NCI-H526 treated with DMSO at 0.1 percent for 48 hours (cell line): ENCODE measurements at regions not wholly inside any gene's neighbourhood (a gene's known extent, or its start where the extent isn't known, plus 50 kb on each side); places are given as distances from the start of the nearest gene placed in this dataset.

ENCODE experiments used
- DNase-seq: peaks from one replicate; lab custom pipeline; 2025; lab: John Stamatoyannopoulos, UW

DNA sequence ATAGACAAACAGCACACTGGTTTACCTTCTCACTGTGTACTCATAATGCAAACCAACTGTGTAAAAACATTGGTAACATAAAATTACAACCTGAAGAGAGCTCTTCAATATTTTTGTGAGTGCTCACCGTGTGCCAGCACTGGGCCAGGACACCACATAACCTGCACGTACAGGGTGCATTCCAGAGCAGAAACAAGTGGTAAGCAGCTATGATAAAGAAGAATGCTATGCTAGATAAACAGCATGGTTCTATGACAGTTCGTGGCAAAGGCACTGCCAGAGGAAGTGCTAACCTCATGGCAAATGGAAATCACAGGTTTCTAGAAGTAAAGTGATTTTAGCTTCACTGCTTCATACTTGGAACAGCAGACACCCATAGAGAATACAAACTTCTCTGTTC is 343.5 kb downstream of the MTX2 start:
- DNase-seq: no peak

DNA sequence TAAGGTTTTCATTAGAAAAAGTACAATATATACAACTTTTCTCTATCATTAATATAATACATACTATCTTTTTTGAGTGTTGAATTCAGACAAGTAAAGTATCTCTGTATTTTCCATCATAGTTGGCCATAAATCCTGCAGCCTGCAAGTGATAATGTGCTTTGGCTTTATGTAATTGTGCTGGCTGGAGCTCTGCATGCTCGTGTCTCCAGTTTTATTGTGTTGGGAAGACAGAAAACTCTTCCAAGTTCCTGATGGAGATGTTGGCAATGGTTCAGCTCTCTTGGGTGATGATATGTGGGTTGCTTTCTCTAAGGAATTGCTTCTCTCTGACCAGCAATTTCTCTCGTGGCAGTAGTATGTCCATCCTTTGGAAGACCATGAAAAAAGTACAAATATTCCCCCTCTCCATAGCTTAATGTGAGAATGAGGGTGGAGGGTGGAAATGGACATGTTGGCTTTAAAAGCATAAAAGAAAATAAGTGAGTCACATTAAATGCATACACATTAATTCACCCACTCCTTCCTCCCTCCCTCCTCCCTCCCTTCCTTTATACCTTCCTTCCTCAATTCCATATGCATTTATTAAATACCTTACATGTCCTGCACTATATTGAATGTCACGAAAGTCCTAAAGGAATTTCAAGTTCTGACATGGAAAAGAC is 344.2 kb downstream of the MTX2 start:
- DNase-seq: no peak

DNA sequence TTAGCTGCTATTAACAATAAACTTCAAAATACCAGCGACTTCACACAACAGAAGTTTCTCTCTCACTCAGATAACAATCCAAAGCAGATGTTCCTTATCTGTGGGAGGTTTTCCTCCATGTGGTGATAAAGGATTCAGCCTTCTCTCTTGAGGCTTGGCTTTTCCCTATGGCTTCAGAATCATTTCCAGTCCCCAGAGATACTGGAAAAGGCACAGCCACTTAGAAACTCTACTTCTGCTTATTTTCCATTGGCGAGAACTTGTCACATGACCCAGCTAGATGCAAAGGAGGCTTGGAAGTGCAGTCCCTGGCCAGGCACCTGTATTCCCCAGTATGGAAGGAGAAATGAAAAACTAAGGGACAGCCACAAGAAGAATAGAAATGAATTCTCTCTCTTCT is 344.8 kb downstream of the MTX2 start:
- no peak for DNase-seq

DNA sequence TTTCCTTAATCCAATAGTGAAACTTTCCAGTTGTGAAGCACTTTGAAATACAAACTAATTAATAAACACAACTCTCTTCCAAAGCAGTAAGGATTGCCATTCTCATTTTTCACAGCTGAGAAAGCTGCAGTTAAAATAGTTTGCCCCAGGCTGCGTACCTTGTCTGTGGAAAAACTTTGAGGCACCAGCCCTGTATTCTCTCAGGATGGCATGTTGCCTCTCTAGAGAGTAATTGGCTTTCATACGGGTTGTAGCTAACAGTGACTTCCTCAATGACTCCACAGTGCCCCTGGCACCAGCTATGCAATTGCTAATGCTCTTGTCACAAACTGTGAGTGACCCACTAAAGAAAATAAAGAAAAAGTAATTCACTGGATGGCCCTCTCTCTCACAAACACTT is 345.7 kb downstream of the MTX2 start:
- DNase-seq: no peak

DNA sequence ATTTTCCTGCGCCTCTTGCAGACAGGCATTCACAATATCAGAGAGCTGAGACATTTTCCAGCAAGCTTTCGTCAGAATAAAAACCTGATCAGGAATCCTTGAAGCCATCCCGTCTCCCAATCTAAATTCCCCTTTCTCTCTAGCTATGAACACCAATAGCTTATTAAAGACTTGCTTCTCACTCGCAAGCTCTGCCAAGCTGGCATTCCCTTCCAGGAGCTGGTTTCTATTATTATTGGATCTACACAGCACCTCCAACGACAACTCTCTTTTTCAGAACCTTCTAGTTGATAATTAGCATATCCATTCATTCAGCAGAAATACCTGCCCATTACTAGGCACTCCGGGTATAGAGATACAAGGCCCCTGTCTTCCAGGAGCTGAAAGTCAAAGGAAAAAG is 350.3 kb downstream of the MTX2 start:
- DNase-seq: no peak

DNA sequence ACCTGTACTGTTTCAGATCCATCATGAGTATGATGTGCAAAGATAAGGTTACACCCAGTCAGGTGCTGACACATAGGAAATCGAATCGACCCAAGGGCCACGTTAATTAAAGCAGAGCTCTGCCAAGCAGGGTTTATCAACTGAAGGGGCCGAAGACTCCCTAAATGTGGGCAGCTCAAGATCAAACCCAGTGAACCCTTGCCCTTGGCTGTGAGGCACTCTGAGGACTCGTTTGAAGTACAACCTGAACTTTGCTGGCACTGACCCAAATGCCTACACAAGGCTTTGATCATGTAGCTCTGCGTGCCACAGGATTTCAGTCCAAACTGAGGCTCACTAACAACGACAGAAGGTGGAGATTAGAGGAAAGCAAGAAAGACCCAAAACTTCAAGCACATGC is 352.1 kb downstream of the MTX2 start:
- no peak for DNase-seq

DNA sequence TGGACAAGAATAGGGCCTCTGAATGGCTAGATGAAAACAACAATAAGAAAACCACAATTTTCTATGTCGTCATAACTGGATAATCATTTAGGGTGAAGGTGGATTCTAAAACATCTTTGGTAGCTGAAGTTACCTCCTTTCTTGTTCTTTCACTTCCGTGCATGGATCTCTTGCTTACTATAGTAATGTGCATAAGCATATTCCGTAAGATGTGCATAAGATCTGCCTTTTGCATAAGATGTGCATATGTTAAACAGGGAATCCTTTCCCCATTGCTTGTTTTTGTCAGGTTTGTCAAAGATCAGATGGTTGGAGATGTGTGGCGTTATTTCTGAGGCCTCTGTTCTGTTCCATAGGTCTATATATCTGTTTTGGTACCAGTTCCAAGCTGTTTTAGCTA is 353.6 kb downstream of the MTX2 start:
- DNase-seq: no peak

DNA sequence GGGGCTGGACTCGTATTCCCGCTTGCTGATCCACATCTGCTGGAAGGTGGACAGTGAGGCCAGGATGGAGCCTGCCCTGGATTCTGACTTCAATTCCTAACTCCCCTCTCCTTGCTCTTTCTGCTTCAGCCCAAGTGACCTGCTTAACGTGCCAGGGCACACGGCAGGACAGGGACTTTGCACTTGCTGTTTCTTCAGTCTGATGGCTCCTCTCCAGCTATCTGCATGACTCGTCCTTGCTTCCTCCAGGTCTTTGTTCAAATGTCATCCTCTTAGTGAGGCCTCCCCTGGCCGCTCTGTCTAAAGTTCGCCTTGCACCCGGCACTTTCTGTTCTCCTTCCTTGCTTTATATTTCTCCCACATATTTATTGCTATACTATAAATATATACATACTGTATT is 357.6 kb downstream of the MTX2 start:
- no peak for DNase-seq

DNA sequence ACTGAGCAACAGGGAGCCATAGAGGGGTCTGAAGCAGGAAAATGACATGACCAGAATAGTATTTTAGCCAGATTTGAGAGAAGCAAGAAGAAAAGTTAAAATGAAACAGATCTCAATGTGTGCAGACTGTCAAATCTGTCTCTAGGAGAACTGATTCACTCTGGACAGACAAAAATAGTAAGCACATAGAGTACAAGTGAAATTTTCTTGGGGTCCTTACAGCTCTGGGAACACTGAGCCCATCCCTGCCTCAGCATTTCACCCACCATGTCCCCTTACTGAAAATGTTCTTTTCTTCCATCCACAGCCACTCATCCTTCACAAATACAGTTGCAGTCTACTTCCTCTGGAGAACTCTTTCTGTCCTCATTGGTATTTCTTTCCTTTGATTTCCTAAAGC is 359.2 kb downstream of the MTX2 start:
- no peak for DNase-seq

DNA sequence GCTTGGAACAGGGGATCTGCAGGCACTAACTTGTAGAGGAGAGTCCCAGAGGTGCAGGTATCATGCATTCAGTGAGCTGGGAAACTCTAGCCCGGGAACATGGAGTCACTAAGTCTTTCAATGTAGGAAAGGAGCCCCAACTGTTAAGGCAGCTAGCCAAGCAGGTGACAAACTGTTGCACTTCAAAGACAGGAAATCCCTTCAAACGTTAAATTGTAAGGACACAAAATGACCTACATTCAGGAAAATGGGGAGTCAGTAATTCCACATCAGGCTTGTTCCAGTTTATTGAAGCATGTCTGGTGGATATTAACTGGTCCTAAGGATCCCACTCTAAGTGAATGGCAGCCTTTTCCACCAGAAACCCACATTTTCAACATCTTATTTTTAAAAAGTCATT is 364.5 kb downstream of the MTX2 start:
- DNase-seq: no peak

DNA sequence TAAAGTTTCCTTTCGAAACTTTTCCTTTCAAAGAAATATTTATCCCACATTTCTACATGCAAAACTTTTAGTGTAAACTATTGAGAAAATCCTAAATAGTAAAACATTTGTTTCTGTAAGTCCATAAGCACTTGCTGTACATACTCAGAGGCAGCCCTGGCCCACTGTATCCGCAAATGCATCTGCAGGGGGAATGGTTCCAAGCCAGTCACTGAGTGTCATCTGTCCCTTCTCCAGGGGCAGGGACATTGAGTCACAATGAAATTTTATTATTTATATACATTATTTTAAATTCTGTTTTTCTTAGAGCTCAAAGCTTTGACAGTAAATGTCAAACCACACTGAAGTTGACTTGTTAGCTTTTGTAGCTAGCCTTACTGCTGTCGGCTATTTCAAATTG is 367.2 kb downstream of the MTX2 start:
- peak; percentile 23 for DNase-seq

DNA sequence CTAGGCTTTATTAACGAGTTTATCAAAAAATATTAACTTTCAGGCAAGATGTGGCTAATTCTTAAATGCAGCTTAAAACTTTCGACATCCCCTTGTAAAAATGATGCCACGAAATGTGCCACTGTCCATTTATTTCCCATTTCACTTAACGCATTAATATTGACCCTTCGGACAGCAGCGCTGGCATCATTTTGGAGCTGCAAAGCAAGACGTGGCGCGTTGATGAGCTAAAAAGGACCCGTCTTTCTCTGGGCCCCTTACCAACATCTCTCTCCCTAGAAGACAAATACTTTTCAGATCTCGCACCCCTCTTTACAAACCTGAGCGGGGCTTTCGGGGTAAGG is 367.9 kb downstream of the MTX2 start:
- peak; percentile 62 for DNase-seq

DNA sequence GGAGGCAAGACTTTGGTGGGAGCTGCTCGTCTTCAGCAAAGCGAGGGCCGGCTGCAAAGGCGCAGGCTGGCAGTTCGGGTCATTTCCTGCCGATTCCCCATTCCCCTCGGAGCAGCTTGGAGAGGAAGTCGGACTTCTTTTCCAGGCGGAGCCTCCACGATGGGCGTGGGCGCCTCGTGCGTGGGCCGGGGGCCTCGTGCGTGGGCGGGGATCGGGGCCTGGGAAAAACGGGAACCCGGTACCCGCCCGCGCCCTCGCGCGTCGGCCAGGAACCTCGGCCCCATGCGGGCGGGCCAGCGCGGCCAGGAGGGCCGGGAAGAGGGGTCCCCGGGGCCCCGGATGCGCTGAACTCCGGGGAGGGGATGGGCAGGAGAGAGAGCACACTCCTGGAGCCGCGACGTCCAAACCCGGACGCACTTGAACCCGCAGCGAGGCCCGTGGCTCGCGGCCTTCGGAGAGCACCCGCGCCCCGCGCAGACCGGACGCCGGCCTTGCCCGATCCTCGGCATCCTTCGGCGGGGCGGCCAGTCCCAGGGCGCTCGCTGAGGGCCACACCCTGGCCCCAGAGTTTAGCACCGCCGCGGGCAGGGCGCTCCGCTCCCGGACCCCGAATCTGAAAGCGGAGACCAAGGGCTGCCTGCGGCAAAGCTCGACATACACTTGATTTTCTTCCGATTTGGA is 368.4 kb downstream of the MTX2 start:
- DNase-seq: peak; percentile 65

DNA sequence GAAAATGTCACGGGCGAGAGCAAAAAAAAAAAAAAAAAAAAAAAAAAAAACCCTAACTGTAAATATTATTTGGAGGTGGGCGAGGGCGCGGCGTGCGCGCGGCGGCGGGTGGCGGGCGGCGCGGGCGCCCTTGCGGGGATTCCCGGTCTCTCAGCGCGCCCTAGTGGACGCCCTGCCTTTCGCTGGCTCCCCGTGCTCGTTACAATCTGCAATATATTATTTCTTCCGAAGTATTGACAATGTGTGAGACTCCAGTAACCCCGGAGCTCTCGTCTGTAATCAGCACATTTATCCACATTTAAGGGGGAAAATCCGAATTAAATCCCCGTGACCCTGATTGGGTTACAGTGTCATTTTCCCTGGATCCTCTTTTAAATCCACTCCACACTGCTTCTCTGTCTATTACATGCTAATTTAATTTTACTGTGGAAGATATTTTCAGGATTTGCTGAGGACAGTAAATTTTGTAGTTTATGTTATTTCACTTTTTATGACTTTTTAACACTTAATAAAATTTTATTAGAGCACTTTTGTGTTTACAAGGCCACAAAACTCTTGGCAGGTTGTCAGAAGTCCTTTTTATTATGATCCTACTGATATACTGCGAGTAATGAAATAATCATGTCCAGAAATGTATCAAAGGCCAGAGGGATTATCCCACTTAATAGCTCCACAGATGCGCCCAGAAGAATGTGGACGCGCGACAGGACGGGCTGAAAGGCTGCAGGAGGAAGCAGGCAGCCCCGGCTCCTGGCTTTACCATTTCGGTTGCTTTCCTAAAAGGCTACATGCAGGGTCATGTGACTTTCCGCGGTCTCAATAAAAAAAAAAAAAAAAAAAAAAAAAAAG is 369.1 kb downstream of the MTX2 start:
- peak; percentile 60 for DNase-seq

DNA sequence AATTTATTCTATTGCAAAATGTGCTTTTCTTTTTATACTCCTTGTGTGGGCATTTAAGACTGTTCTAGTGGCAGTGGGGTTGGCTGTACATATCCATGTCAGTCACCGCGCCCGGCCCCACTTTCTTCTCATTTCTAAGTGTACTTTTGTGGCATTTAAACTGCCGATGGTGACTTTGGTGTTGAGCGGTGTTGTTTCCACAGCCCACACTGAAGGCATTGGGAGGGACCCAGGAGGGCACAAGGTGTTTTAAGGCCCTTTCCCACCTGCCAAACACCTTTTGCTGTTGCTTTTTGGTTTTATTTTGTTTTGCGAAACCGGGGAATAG is 369.7 kb downstream of the MTX2 start:
- no peak for DNase-seq

DNA sequence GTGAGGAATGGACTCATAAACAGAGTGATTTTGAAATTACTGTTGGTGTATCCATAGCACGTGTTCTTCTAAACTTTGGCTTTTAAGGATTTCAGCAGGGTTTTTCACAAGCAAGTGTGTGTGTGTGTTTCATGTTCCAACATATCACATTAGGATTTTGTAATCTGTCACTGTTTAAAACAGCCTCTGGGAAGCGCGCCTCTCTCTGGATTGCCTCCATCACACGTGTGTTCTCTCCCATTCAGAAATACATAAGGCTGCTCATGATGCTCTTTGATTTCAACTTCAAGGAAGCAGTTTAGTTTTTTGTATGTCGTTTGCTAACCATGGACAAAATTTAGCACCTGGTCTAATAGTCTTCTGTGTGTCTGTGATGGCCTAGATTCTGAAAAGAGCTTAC is 370.4 kb downstream of the MTX2 start:
- no peak for DNase-seq

DNA sequence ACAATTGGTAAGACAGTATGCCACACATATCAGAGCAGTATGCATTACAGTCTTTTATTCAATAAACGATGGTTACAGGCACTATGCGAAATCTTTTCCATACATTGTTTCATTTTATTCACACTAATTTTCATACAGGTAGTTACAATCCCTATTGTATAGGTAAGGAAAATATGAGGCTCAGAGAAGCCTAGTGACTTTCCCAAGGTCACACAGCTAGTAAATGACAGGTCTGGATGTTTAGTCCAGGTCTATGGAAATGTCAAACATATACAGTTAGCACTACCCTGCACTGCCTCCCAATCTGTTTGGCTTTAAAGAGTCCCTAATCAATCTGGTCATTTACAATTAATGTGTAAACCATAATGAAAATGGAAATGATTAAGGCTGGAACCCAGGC is 372.2 kb downstream of the MTX2 start:
- no peak for DNase-seq

DNA sequence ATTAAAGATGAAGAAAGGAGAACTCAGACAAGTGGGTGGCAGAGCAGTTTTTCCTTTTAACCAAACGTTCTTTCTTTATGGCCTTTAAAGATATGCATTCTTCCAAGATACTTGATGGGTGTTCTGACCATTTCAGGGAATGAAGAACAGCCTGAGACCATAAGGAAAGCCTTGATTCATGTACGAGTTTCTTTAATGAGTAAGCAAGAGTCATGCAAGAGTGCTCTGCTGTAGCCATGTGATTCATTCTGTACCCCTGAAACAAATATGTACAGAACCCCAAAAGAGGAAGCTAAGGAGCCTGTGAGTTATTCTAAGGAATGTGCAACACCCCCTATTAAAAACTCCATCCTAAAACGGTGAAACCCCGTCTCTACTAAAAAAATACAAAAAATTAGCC is 372.8 kb downstream of the MTX2 start:
- no peak for DNase-seq

DNA sequence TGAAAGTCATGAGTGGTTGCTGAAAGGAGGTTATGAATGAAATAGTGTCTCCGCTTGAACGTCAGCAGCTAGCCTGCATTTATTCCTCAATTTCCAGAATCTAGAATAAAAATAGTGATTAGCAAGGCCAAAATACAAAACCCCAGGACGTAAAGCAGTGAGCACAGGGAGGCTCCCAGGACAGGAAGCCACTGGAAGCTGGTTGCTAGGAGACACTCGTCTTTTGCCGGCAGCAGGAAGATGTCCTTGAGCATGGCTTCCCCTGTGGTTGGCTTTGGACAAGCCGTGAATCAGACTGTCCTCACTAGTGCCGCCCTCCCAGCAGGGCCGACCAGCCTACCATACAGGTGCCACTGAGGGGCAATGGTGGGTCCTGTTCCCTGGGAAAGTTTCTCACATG is 374.4 kb downstream of the MTX2 start:
- peak; percentile 72 for DNase-seq

DNA sequence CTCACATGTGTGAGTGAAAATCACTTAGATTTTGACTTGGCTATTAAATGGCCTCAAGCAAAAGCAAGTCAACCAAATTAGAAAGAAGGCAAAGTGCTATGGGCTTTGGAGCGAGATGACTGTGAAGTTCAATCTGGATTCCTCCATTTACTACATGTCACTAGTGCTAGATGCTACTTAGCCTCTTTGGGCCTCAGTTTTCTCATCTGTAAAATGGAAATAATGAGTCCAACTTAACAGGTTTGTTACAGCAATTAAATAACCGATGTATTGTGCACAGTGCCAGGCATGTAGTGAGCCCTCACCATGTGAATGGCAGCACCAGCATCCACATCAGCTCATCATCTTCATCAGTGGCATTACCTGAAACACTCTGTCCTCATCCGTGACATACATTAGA is 376.3 kb downstream of the MTX2 start:
- no peak for DNase-seq

DNA sequence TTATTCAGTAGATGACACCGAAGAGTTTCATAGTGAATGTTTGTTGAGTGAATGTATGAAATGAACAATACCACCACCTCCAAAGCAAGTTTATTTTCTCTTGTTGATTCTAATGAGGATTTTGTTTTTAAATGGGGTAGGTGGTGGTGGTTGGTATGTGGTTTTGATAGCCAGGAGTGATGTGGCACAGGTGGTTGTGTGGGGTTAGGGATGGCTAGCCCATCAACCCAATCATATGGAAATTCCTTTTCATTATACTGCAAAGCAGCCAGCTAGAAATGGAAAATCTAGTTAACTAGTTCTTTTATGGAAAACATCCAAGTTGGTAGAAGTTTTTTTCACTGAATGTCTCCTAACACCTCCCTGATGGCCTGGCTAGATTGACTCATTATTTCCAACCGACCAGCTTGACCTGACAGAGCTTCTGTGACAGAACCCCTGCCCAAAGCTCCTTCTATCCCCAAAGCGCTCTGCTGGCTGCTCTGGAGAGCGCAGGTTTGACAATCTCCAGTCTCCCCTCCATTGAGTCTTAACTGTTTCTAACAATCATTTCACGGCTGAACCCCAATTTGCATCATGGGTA is 376.9 kb downstream of the MTX2 start:
- no peak for DNase-seq

DNA sequence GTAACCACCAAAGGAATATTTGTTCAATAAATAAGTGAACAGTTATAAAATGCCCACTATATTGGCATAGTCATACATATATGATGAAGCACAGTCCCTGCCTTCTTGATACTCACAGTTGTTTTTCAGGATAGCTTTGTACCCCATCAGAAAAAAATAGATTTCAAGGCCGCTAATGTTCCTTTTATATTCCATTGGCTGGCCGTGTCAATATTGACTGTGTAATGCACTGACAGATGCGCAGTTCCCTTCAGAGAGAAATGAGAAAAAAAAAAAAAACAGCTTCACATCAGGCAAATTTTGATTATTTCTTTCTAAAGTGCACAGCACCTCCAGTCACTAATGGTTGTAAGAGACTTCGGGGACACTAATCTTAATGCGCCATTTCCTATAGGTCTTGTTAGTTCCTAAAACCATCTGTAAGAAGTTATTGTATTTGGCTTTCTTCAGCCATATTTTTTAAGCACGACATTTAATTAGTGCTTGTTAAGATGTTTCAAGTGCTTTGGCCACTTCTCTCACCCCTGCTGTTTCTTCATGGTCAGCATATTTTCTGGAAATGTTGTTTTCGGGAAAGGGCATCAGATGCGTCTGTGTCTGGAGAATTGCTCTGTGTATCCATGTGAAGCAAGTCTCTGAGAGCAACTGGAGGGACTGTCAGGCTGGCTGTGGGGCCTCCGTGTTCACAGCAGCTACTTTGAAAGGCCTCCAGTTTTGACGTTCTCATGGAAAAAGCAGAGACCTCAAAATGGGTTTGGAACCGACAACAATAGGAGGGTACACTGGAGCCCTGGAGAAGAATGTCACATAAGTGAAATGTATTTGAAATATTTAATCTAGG is 378.3 kb downstream of the MTX2 start:
- no peak for DNase-seq
